Activated effector memory CD4-positive, alpha-beta T cell treated with anti-CD3 and anti-CD28 coated beads, Interleukin-2, amount 50 U/mL, for 16 hours (primary cell): ENCODE measurements at regions not wholly inside any gene's neighbourhood (a gene's known extent, or its start where the extent isn't known, plus 50 kb on each side); places are given as distances from the start of the nearest gene placed in this dataset.

Source experiments
- DNase-seq: peaks from one replicate; pipeline ENCODE4 v3.0.0-alpha.2; 2020

GRCh38 chr10:4730998-4731397 lies 95.0 kb upstream of the AKR1E2 start:
- no peak for DNase-seq

DNA sequence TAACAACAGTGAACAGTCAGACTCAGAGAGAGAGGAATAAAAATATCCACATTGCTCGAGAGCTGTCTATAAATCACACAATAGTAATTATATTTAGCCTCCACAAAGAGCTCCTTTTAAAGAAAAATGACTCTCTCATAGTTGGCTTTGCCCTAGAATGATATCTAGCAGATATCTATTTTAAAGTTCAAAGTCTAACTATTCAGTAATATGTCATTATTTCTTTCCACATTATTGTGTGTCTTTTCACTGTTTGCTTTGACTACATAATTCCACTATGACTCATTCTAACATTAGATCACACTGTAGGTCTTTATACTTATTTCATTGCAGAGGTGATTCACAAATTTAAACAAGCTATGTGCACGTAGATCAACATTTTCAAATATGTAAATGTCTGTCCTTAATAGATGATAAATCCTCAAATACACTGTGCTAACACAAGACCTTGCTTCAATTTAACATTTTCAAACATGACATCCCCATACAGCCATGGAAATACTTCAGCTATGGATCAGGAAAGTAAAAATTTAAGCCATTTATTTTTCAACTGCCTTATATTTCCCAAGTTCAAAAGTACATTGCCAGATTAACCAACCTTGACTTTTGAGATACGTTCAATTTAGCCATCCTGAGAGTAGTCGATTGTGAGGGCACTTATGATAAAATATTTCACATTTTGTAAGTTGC lies 99.9 kb upstream of the AKR1E2 start:
- no peak for DNase-seq

DNA sequence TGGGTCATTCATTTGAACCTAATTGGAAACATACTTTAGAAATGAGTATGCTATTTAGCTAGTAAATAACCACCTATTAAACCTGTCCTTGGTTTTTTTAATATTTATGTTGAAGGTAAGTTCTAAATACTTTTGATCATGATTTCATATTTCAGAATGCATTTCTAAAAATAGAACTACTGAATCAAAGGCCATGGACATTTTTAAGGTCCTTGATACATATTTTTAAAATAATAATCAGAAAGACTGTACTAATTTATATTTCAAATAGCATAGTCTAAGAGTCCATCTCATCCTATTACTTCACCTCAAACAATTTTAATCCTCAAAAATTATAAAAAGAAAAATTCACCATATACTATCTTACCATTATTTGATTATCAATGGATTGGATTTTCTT lies 102.1 kb upstream of the AKR1E2 start:
- DNase-seq: no peak

DNA sequence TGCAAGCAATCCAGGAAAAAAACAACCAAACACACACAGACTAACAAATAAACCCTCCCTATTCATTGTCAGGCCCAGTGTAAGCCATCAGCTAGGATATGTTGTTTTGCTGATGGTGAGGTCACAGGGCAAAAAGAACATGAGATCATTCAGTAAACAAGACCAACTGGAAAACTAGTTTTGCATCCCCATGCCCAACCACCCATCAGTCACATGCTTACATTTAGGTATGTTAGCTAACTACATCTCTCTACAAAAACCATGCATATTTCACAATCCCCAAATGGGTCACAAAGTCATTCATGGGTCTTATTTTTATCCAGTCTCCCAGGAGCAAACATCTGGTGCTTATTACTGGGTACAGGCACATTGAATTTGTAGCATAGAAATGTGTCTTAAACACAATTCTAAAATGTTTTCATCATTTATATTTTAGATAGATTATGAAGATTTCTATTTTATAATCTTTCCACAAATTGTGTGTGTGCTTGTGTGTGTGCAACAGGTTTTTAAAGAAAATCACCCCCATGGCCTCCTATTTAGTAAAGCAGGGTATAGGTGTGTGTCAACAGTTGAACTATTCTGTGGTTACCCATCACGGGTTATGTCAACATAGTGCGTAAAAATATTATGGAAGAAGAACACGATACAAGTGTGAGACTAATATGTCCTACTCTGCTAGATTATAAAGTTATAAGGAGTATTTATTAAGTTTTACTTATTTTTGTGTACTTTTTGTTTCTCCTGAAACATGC lies 103.8 kb upstream of the AKR1E2 start:
- no peak for DNase-seq

- no peak for DNase-seq
These were observed 105.5 kb upstream of the AKR1E2 start for GRCh38 chr10:4720463-4720862.

GRCh38 chr10:4719671-4720070 lies 106.3 kb upstream of the AKR1E2 start:
- no peak for DNase-seq

- DNase-seq: no peak
These were observed 107.0 kb upstream of the AKR1E2 start for GRCh38 chr10:4719036-4719435.

DNA sequence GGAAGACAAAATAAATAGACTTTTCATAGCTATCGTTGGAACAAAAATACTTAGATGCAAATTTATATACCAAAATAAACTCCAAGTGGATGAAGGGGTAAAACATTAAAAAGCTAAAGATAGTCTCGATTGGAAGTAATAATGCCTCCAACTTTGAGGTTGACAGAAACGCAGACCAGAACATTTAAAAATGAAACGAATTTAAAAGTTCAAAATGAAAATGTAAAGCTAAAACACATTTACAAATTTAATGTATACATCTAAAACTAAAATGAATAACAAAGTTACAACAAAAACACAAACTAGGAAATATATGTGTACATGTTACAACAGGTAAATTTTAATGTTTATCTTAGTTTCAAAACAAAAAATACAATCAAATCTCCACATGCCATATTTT lies 107.5 kb upstream of the AKR1E2 start:
- DNase-seq: no peak

DNA sequence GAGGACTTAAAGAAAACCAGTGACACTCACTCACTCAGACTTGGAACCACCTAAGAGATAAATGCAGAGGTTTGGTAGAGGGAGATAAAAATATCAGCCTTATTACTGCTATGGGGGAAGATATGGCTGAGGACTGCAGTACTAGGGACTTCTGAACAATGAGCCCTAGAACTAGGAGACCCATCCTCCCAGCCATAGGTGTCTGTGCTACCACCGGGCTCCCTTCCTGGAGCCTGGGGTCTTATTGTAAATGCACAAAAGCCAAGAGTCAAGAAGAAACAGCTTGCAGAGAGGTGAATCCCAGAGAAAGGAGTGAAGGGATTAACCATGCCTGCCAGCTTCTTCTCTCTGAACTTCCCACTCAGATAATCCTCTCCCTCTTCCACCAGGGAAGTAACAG lies 108.3 kb upstream of the AKR1E2 start:
- DNase-seq: no peak

- no peak for DNase-seq
These were observed 115.1 kb upstream of the AKR1E2 start for GRCh38 chr10:4710858-4711257.

- DNase-seq: no peak
These were observed 117.8 kb upstream of the AKR1E2 start for GRCh38 chr10:4708123-4708759.

DNA sequence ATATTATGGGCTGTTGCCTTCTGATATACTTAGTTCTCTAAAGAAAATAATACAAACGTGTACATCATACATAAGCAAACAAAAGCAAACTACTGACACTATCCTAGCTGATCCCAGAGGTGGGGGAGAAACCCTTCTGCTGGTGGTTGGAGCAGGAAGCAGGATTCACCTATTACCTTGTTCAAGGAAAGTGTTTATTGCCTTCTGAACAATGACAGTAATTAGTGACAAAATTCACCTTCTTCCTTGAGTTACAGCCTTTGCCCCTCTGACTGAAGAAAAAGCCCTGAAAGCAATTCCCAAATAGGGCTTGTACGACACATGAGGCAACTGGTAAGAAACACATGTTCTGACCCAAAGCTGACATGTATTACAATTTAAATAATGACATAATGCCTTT lies 118.8 kb upstream of the AKR1E2 start:
- DNase-seq: no peak

DNA sequence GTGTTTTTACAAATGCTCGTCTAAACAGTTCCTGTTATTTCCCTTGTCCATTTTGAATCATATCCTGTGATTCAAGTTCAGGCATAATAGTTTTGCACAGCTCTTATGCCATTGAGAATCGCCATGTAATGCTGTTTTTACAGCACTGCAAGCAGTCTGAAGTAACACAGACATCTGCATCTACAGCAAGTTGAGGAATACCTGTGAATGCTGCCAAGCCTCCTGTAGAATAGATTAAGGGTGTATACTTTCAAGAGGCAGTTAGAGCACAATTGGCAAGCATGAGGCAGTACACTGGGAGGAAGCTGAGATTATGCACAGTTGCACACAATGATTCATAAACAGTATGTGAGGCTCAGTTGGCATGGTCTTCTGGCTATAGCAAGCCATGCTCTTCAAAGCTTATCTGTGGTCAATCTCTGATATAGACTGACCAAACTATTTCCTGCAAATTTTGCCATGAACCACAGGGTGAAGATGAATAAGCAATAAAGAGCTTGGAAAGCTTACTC lies 121.9 kb upstream of the AKR1E2 start:
- DNase-seq: no peak

DNA sequence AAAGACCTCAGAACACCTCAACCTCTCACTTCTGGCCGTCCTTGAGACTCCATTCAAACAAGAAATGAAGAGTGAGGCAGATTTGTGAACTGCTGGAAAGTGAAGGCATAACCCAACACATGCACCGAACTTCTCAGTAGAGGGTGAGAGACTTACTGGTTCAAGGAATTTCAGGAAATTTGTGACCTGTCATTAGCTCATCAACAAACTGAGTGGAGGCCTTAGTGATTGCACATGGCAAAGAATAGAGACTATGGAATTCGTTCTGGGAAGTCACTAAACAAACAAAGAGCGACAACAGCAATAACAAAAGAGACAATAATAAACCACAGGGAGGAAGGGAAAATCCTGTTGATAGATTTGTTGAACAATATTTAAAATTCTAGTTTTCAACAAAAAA lies 125.0 kb upstream of the AKR1E2 start:
- no peak for DNase-seq

DNA sequence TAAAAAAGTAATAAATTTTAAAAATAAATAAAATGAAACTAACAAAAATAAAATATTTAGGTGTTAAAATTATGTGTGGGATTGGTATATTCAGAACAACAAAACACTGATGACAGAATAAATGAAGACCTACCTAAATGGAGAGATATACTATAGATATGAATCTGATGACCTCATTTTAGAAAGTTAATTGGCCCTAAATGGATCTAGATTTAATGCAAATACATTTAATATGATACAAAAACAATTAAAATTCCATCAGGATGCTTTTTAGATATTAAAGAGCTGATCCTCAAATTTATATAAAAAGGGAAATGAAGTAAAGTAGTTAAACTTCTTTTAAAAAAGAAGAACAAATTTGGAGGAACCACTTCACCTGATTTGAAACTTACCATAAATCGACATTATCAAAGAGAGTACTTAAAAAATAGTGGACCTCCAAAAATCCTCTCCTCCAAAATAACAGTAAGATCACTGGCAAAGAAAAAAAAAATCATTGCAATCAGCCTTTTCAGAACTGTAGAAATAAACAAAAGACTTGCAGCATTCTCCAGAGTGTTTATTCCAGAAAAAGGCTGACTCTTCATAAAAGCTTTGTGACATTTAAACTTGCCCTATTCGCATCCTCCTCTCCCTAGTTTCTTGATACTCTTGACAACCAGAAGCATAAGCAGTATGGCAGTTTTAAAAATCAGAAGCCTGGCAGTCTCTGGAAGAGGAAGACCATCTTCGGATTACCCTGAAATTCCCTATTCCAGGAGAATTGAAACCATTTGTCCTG lies 125.9 kb upstream of the AKR1E2 start:
- DNase-seq: no peak

DNA sequence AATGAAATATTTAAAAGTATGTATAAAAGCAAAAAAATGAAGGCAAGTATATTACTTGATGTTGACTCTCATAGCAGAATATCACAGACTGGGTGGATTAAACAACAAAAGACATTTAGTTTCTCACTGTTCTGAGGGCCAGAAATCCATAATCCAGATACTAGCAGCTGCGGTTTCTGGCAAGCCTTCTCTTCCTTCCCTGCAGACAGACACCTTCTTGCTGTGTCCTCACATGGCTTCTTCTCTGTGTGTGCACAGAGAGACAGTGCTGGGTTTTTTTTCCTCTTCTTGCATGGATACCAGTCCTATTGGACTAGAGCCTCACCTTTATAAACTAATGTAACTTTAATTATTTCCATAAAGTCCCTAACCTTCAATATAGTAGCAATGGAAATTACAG lies 127.9 kb upstream of the AKR1E2 start:
- DNase-seq: no peak

DNA sequence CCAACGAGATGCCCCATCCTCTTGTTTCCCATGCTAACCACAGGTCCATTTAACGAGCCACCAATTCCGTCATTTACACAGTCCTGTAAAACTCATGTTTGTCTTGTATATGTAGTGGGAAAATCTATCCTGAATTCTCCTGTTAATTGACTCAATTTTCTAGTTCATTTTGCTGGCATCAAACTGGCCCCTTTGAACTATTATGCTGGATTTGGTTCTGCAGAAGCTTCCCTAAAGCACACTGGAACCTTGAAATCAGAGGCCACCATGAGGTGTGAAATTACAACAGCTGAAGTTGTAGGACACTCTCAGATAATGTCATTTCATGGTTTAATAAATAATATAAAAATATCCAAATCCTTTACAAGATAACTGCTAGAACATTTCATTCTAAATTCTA lies 129.8 kb upstream of the AKR1E2 start:
- no peak for DNase-seq

DNA sequence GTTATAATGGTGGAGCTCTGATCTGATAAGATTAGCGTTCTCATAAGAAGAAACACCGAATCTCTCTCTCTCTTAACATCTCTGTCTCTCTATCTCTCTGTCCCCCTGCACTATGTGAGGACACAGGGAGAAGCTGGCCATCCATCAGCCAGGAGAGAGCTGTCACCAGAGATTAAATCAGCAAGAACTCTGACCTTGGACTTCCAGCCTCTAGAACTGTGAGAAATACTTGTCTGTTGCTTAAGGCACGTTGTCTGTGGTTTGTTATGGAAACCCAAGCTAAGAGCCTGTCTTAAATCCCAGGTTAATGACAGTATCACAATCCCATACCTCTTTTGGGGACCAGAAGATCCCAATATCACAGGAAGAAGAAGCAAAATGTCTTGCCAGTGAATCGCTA lies 132.0 kb upstream of the AKR1E2 start:
- DNase-seq: no peak

DNA sequence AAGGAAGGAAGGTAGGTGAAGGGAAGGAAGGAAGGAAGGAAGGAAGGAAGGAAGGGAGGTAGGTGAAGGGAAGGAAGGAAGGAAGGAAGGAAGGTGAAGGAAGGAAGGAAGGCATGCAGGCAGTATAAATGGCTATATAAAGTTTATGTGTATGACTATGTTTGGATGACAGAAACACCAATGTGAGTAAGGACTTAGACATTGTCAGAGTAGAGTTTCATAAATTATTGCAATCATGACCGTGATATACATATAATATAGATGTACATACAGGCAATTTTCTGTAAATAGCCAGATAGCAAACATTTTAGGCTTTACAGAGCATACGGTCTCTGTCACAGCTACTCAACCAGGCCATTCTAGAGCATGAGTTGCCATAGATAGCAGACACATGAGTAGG lies 133.8 kb upstream of the AKR1E2 start:
- no peak for DNase-seq

DNA sequence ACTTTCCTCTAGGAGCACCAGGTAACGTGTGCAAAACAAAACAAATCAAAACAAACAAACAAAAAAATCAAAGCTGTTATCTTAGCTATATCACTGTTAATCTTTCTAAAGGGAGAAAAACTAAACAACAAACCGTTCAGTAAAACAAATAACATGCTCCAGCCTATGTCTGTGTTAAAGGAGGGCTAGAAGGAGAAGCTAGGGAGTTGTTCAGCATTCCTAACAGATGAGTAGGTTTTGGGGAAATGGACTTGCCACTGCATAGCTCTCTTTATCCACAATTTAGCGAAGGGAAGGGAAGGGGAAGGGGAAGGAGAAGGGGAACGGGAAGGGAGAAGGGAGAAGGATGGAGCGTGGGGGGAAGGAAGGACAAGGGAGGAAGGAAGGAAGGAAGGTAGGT lies 134.2 kb upstream of the AKR1E2 start:
- DNase-seq: no peak

- no peak for DNase-seq
These were observed 134.7 kb upstream of the AKR1E2 start for GRCh38 chr10:4691301-4691700.

GRCh38 chr10:4688601-4689000 lies 137.4 kb upstream of the AKR1E2 start:
- DNase-seq: no peak

DNA sequence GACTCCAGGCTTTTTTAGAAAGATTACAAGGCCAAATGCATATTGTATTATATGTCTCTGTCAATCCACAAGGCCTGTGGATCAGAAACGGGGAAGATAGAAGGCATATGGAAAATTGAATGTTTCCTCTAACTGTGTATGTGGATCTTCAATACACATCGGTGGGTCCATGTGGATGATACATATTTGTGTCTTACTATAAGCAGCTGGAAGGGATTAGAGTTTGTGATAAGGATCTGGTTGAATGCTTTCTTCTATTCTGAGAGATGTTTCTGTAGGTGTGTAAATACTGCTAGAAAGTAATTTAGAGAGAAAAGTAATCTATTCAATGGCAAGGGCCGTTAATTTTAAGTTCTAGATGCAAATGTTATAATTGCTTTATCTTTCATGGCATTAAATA lies 137.8 kb upstream of the AKR1E2 start:
- DNase-seq: no peak
